DOHH2 (cell line): ENCODE measurements at regions not wholly inside any gene's neighbourhood (a gene's known extent, or its start where the extent isn't known, plus 50 kb on each side); places are given as distances from the start of the nearest gene placed in this dataset.

Experiments used
- CTCF ChIP-seq: fragments of 200-600 bp; sonication (generic); IDR thresholded peaks from one replicate; pipeline ENCODE4 v1.5.1; 2014; ENCODE audit warnings: antibody characterized with exemption, mild to moderate bottlenecking, low read depth, low read length; ENCODE audit not compliant: poor library complexity, severe bottlenecking
- EZH2phosphoT487 ChIP-seq: fragments of 200-600 bp; sonication (generic); IDR thresholded peaks from 2 replicates; pipeline ENCODE4 v1.6.1; 2017; ENCODE audit warnings: borderline replicate concordance, mild to moderate bottlenecking, antibody characterized with exemption, low read length, moderate library complexity, mixed read lengths

- TF ChIP-seq CTCF (no peak), EZH2phosphoT487 (no peak)
Observed at GRCh38 chr9:100774326-100774725, 196.4 kb downstream of the CAVIN4 start.
